K562 (cell line): ENCODE measurements at regions not wholly inside any gene's neighbourhood (a gene's known extent, or its start where the extent isn't known, plus 50 kb on each side); places are given as distances from the start of the nearest gene placed in this dataset.
"Not testable (repeated sequence)": the region's sequence is repeated elsewhere in the genome, so short reads cannot be mapped to it uniquely, and the experiment has no call there.

Experiments used
- ATAC-seq: fragments of 200-7000 bp; cut with Tn5 transposase; 3 replicates; pipeline ENCODE4 v1.9.1; 2020; ENCODE audit warnings: moderate library complexity
- BruUV-seq: library from RNA; stranded (reverse); fragments of 400-500 nt; replicated peaks from 2 replicates; lab custom pipeline; 2021; lab: Mats Ljungman, UMichigan
- CTCF ChIA-PET: fragments of 300-600 bp; formaldehyde crosslinking; extraction: SDS; loops from one replicate; lab custom pipeline; 2021; ENCODE audit warnings: low intra/inter-chr PET ratio; lab: Yijun Ruan, JAX
- POLR2A ChIA-PET: fragments of 300-600, 350-650 bp; sonication (Branson Sonifier 250); formaldehyde crosslinking; extraction: SDS; loops from one replicate; lab custom pipeline; 2021; ENCODE audit warnings: antibody characterized with exemption, inconsistent platforms; lab: Yijun Ruan, JAX
- DNase-seq, 4 experiments: peaks; one replicate each; pipeline versions ENCODE4 v3.0.0 to v3.0.0-alpha.2; 2011 to 2018; ENCODE audit warnings: low spot score in 3 of 4, mixed read lengths in 3 of 4; ENCODE audit errors: extremely low read depth in 1 of 4
- FAIRE-seq: peaks from 2 replicates; lab custom pipeline; 2011; peaks lifted over from hg19 to GRCh38; lab: Jason Lieb, UNC
- H2AFZ ChIP-seq: 2 replicates; pipeline ENCODE4 v1.6.0; 2011; ENCODE audit warnings: low read depth, low read length, control low read depth, inconsistent platforms
- H3K27ac ChIP-seq: fragments of 200-600 bp; 3 replicates; pipeline ENCODE4 v1.8.0; 2011; ENCODE audit warnings: low read depth, mild to moderate bottlenecking, control low read depth, inconsistent platforms, low read length, moderate library complexity, mixed read lengths; ENCODE audit errors: extremely low read depth
- H3K27me3 ChIP-seq, 2 experiments: fragments of 300-600 bp in 1 of 2; 2 replicates in 1 of 2; 3 replicates in 1 of 2; pipeline versions ENCODE4 v1.6.0 to v1.8.0; 2011; ENCODE audit warnings: inconsistent platforms in 2 of 2, low read length in 2 of 2, mild to moderate bottlenecking in 1 of 2, mixed read lengths in 1 of 2, moderate library complexity in 1 of 2; ENCODE audit not compliant: control insufficient read depth in 2 of 2, insufficient read depth in 2 of 2
- H3K36me3 ChIP-seq: fragments of 300-600 bp; 3 replicates; pipeline ENCODE4 v1.8.0; 2011; ENCODE audit warnings: mild to moderate bottlenecking, low read length, inconsistent platforms; ENCODE audit not compliant: control insufficient read depth, insufficient read depth
- H3K4me1 ChIP-seq, 2 experiments: fragments of 200-600 bp in 1 of 2; replicated peaks in 1 of 2; 2 replicates in 1 of 2; 3 replicates in 1 of 2; pipeline versions ENCODE4 v1.5.1 to v1.8.0; 2011; ENCODE audit warnings: inconsistent platforms in 2 of 2, low read length in 2 of 2, mild to moderate bottlenecking in 1 of 2, mixed read lengths in 1 of 2, moderate library complexity in 1 of 2; ENCODE audit not compliant: control insufficient read depth in 2 of 2, insufficient read depth in 2 of 2
- H3K4me2 ChIP-seq: 2 replicates; pipeline ENCODE4 v1.6.1; 2011; ENCODE audit warnings: low read length, control low read depth, inconsistent platforms, mixed read lengths; ENCODE audit not compliant: insufficient read depth
- H3K4me3 ChIP-seq: fragments of 200-600 bp; sonication (generic), shearing (Covaris generic); 2 replicates; pipeline ENCODE4 v1.5.1; 2016; ENCODE audit warnings: control low read depth, inconsistent platforms
- H3K79me2 ChIP-seq: fragments of 200-600 bp; 3 replicates; pipeline ENCODE4 v1.8.0; 2011; ENCODE audit warnings: low read length, inconsistent platforms; ENCODE audit not compliant: control insufficient read depth, insufficient read depth
- H3K9ac ChIP-seq, 2 experiments: 2 replicates each; pipeline versions ENCODE4 v1.6.0 to v1.6.1; 2011; ENCODE audit warnings: low read depth in 2 of 2, low read length in 2 of 2, control low read depth in 1 of 2, inconsistent platforms in 1 of 2, mild to moderate bottlenecking in 1 of 2, mixed read lengths in 1 of 2; ENCODE audit not compliant: insufficient read depth in 1 of 2
- H3K9me1 ChIP-seq: one replicate; pipeline ENCODE4 v1.6.0; 2011; ENCODE audit warnings: inconsistent platforms, mild to moderate bottlenecking, low read length, moderate library complexity; ENCODE audit not compliant: control insufficient read depth, insufficient read depth
- H3K9me3 ChIP-seq: replicated peaks from 2 replicates; pipeline ENCODE4 v1.5.1; 2011; ENCODE audit warnings: low read depth, low read length, inconsistent platforms; ENCODE audit not compliant: control insufficient read depth, insufficient read depth
- H4K20me1 ChIP-seq: replicated peaks from 2 replicates; pipeline ENCODE4 v1.6.1; 2011; ENCODE audit warnings: low read length, inconsistent platforms, mixed read lengths; ENCODE audit not compliant: control insufficient read depth, insufficient read depth
- CREB3 ChIP-seq: fragments of 450-650 bp; conservative IDR thresholded peaks from 2 replicates; pipeline ENCODE4 v1.6.1; 2016; ENCODE audit warnings: missing genetic modification characterization, low read depth, mild to moderate bottlenecking, missing compliant biosample characterization, moderate library complexity
- SIX5 ChIP-seq, 2 experiments: IDR thresholded peaks; 2 replicates each; pipeline ENCODE4 v1.6.1; 2011; ENCODE audit warnings: low read length in 2 of 2, borderline replicate concordance in 1 of 2, low read depth in 1 of 2, mild to moderate bottlenecking in 1 of 2, moderate library complexity in 1 of 2; ENCODE audit not compliant: insufficient read depth in 1 of 2
- TARDBP ChIP-seq: fragments of 450-650 bp; IDR thresholded peaks from 2 replicates; pipeline ENCODE4 v1.6.1; 2016
- ZNF586 ChIP-seq: fragments of 450-650 bp; formaldehyde crosslinking; conservative IDR thresholded peaks from 2 replicates; pipeline ENCODE4 v1.4.0; 2020; ENCODE audit warnings: mild to moderate bottlenecking, moderate library complexity
- WGBS: fragments of 100-300 bp; shearing (Covaris generic); methylation state at CpG from one replicate; pipeline ENCODE4 v1.1.6; 2016; ENCODE audit warnings: low coverage, mixed read lengths; ENCODE audit not compliant: insufficient coverage; ENCODE audit errors: missing lambda C conversion rate; 5-methylcytosine and 5-hydroxymethylcytosine counted together
- in situ Hi-C: fragments of 300-500 bp; cut with MboI; formaldehyde crosslinking; loops from 4 replicates; pipeline ENCODE4 v1.15.0; 2018; ENCODE audit warnings: inconsistent platforms, mixed read lengths
- intact Hi-C: fragments of 100-400 bp; cut with micrococcal nuclease; formaldehyde crosslinking; loops from 2 replicates; pipeline ENCODE4 v1.14.2; 2022
- TF ChIP-seq, protein P1 (sequence below): fragments of 200-800 bp; sonication (Bioruptor generic); IDR thresholded peaks from 2 replicates; pipeline ENCODE4 v1.6.1; 2017; ENCODE audit warnings: missing genetic modification characterization, missing compliant biosample characterization
- TF ChIP-seq, protein P2 (sequence below), 2 experiments: fragments of 250-450 bp in 1 of 2; fragments of 450-650 bp in 1 of 2; sonication (Bioruptor Pico) in 1 of 2; IDR thresholded peaks; 2 replicates each; pipeline versions ENCODE4 v1.6.1 to v1.8.0; 2016 to 2021; ENCODE audit warnings: mild to moderate bottlenecking in 2 of 2, moderate library complexity in 2 of 2, missing compliant biosample characterization in 1 of 2, missing genetic modification characterization in 1 of 2

- TF ChIP-seq CREB3 (tag): no peak
- TF ChIP-seq, protein P1, sequence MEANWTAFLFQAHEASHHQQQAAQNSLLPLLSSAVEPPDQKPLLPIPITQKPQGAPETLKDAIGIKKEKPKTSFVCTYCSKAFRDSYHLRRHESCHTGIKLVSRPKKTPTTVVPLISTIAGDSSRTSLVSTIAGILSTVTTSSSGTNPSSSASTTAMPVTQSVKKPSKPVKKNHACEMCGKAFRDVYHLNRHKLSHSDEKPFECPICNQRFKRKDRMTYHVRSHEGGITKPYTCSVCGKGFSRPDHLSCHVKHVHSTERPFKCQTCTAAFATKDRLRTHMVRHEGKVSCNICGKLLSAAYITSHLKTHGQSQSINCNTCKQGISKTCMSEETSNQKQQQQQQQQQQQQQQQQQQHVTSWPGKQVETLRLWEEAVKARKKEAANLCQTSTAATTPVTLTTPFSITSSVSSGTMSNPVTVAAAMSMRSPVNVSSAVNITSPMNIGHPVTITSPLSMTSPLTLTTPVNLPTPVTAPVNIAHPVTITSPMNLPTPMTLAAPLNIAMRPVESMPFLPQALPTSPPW (CRISPR knock-in tag): no peak
- no peak for TF ChIP-seq SIX5 (IDR thresholded peaks at IDR 0.05; ENCODE audit: borderline replicate concordance in 1 of 2, insufficient read depth in 1 of 2, low read depth in 1 of 2, low read length in 2 of 2)
- TF ChIP-seq, protein P2, sequence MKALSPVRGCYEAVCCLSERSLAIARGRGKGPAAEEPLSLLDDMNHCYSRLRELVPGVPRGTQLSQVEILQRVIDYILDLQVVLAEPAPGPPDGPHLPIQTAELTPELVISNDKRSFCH (CRISPR knock-in tag; IDR thresholded peaks at IDR 0.05): no peak
- TF ChIP-seq, protein P2 (tag; IDR thresholded peaks at IDR 0.05): no peak
- no peak for TF ChIP-seq ZNF586 (CRISPR knock-in tag)
- no peak for TF ChIP-seq TARDBP
Measured at GRCh38 chr15:75114796-75115195, 86.9 kb upstream of the C15orf39 start (continued).

DNA sequence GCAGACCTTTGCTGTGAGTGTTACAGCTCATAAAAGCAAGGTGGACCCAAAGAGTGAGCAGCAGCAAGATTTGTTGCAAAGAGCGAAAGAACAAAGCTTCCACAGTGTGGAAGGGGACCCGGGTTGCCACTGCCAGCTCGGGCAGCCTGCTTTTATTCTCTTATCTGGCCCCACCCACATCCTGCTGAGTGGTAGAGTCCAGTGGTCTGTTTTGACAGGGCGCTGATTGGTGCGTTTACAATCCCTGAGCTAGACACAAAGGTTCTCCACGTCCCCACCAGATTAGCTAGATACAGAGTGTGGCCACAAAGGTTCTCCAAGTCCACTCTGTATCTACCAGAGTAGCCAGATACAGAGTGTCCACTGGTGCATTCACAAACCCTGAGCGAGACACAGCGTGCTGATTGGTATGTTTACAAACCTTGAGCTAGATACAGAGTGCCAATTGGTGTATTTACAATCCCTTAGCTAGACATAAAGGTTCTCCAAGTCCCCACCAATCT, 86.2 kb upstream of the C15orf39 start:
- ATAC-seq, intact Hi-C loops, H3K27me3 ChIP-seq, H3K36me3 ChIP-seq, in situ Hi-C loops, FAIRE-seq, H3K4me3 ChIP-seq, CTCF ChIA-PET, H3K27ac ChIP-seq, DNase-seq, BruUV-seq, H3K4me2 ChIP-seq, H2AFZ ChIP-seq, H3K9ac ChIP-seq, H4K20me1 ChIP-seq, H3K79me2 ChIP-seq, H3K9me1 ChIP-seq: not testable (repeated sequence)
- WGBS: 75% methylated on average over 8 of the region's 8 CpGs
- POLR2A ChIA-PET: interaction anchor here (0.9 kb wide), 1 partner anchor 239 kb away, joined by 3 read pairs; no protein-coding TSS in a partner anchor
- peaks cover 16 to 19% of the 10 kb centered on the region in 2 experiments for H3K4me1 ChIP-seq
- H3K9me3 ChIP-seq: peaks cover 13% of the 10 kb centered on the region

DNA sequence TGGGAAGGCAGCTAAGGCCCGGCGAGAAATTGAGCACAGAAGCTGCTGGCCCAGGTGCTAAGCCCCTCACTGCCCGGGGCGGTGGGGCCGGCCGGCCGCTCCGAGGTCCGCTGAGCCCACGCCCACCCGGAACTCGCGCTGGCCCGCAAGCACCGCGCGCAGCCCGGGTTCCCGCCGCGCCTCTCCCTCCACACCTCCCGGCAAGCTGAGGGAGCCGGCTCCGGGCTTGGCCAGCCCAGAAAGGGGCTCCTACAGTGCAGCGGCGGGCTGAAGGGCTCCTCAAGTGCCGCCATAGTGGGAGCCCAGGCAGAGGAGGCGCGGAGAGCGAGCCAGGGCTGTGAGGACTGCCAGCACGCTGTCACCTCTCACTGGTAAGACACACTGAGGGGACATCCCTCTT, 85.5 kb upstream of the C15orf39 start:
- H3K9ac ChIP-seq, H3K79me2 ChIP-seq, DNase-seq, CTCF ChIA-PET, BruUV-seq, FAIRE-seq, H3K27ac ChIP-seq, H3K27me3 ChIP-seq, H4K20me1 ChIP-seq, H3K4me2 ChIP-seq, in situ Hi-C loops, H2AFZ ChIP-seq, intact Hi-C loops, ATAC-seq, H3K36me3 ChIP-seq, H3K4me3 ChIP-seq, H3K9me1 ChIP-seq: not testable (repeated sequence)
- 93% methylated on average over 15 of the region's 31 CpGs for WGBS
- H3K4me1 ChIP-seq: peaks cover 12 to 15% of the 10 kb centered on the region in 2 experiments
- POLR2A ChIA-PET: interaction anchor here (0.6 to 0.9 kb wide), 2 partner anchors 65 to 238 kb away, joined by 3 read pairs; no protein-coding TSS in a partner anchor
- peaks cover 13% of the 10 kb centered on the region for H3K9me3 ChIP-seq
